DND-41 (cell line): ENCODE measurements at regions not wholly inside any gene's neighbourhood (a gene's known extent, or its start where the extent isn't known, plus 50 kb on each side); places are given as distances from the start of the nearest gene placed in this dataset.

ENCODE experiments used
- CTCF ChIP-seq: IDR thresholded peaks from 2 replicates; pipeline ENCODE4 v1.5.1; 2012; ENCODE audit warnings: borderline replicate concordance, low read length, moderate library complexity, mild to moderate bottlenecking; ENCODE audit not compliant: poor library complexity, severe bottlenecking; ENCODE audit errors: extremely low read depth
- EZH2 ChIP-seq: IDR thresholded peaks from 3 replicates; pipeline ENCODE4 v1.6.1; 2012; ENCODE audit warnings: borderline replicate concordance, low read depth, mild to moderate bottlenecking, moderate library complexity, low read length, inconsistent platforms; ENCODE audit not compliant: severe bottlenecking

- TF ChIP-seq CTCF: no peak
- no peak for TF ChIP-seq EZH2
Measured at GRCh38 chr1:81209461-81209860, 591.3 kb upstream of the ADGRL2 start.
